ENCODE measurements at regions not wholly inside any gene's neighbourhood (a gene's known extent, or its start where the extent isn't known, plus 50 kb on each side); places are given as distances from the start of the nearest gene placed in this dataset.

GRCh38 chr16:86926181-86927094, 348.1 kb downstream of the FOXL1 start:
- no peak for DNase-seq (ENCODE audit: low read depth in 2 of 3, low spot score in 1 of 3)

GRCh38 chr16:86927699-86928098, 349.4 kb downstream of the FOXL1 start:
- no peak for DNase-seq (ENCODE audit: low read depth in 2 of 3, low spot score in 1 of 3)

- DNase-seq (ENCODE audit: low read depth in 2 of 3, low spot score in 1 of 3): no peak
These were observed 350.2 kb downstream of the FOXL1 start for GRCh38 chr16:86928523-86929011.

GRCh38 chr16:86929057-86929871, 350.9 kb downstream of the FOXL1 start:
- no peak for DNase-seq (ENCODE audit: low read depth in 2 of 3, low spot score in 1 of 3)

- no peak for DNase-seq (ENCODE audit: low read depth in 2 of 3, low spot score in 1 of 3)
These were observed 351.7 kb downstream of the FOXL1 start for GRCh38 chr16:86930001-86930400.

GRCh38 chr16:86930663-86931373, 352.5 kb downstream of the FOXL1 start:
- DNase-seq (ENCODE audit: low read depth in 2 of 3, low spot score in 1 of 3): no peak

- no peak for DNase-seq (ENCODE audit: low read depth in 2 of 3, low spot score in 1 of 3)
These were observed 353.1 kb downstream of the FOXL1 start for GRCh38 chr16:86931410-86931941.

- DNase-seq (ENCODE audit: low read depth in 2 of 3, low spot score in 1 of 3): no peak
These were observed 354.0 kb downstream of the FOXL1 start for GRCh38 chr16:86932130-86932982.

GRCh38 chr16:86934581-86935375, 356.4 kb downstream of the FOXL1 start:
- no peak for DNase-seq (ENCODE audit: low read depth in 2 of 3, low spot score in 1 of 3)

- no peak for DNase-seq (ENCODE audit: low read depth in 2 of 3, low spot score in 1 of 3)
These were observed 361.3 kb downstream of the FOXL1 start for GRCh38 chr16:86939609-86940008.

- DNase-seq (ENCODE audit: low read depth in 2 of 3, low spot score in 1 of 3): no peak
These were observed 363.4 kb downstream of the FOXL1 start for GRCh38 chr16:86941731-86942130.

GRCh38 chr16:86942151-86943051, 364.1 kb downstream of the FOXL1 start:
- no peak for DNase-seq (ENCODE audit: low read depth in 2 of 3, low spot score in 1 of 3)

- DNase-seq (ENCODE audit: low read depth in 2 of 3, low spot score in 1 of 3): no peak
These were observed 367.0 kb downstream of the FOXL1 start for GRCh38 chr16:86945166-86945900.

GRCh38 chr16:86946396-86946795, 368.0 kb downstream of the FOXL1 start:
- no peak for DNase-seq (ENCODE audit: low read depth in 2 of 3, low spot score in 1 of 3)

- no peak for DNase-seq (ENCODE audit: low read depth in 2 of 3, low spot score in 1 of 3)
These were observed 368.6 kb downstream of the FOXL1 start for GRCh38 chr16:86946981-86947380.

- no peak for DNase-seq (ENCODE audit: low read depth in 2 of 3, low spot score in 1 of 3)
These were observed 369.1 kb downstream of the C16orf95 start for GRCh38 chr16:86948046-86948445.

GRCh38 chr16:86949116-86949515, 368.1 kb downstream of the C16orf95 start:
- no peak for DNase-seq (ENCODE audit: low read depth in 2 of 3, low spot score in 1 of 3)

GRCh38 chr16:86949630-86950029, 367.6 kb downstream of the C16orf95 start:
- DNase-seq (ENCODE audit: low read depth in 2 of 3, low spot score in 1 of 3): no peak
